ENCODE measurements at regions not wholly inside any gene's neighbourhood (a gene's known extent, or its start where the extent isn't known, plus 50 kb on each side); places are given as distances from the start of the nearest gene placed in this dataset.
"Not testable (repeated sequence)": the region's sequence is repeated elsewhere in the genome, so short reads cannot be mapped to it uniquely, and the experiment has no call there.

GRCh38 chr7:69106946-69107345, 491.3 kb upstream of the AUTS2 start:
- peaks cover 11% of the 10 kb centered on the region for H3K9me3 ChIP-seq (ENCODE audit: control insufficient read depth, insufficient read depth, low read length)
- not testable (repeated sequence) for DNase-seq (ENCODE audit: low read depth, low spot score); H3K4me1 ChIP-seq (ENCODE audit: control insufficient read depth, insufficient read depth, low read length); H3K27me3 ChIP-seq (ENCODE audit: control insufficient read depth, insufficient read depth, low read length); H3K27ac ChIP-seq (ENCODE audit: low read length); H3K4me3 ChIP-seq (ENCODE audit: low read length); H3K36me3 ChIP-seq (ENCODE audit: control insufficient read depth, insufficient read depth, low read length)
- WGBS (ENCODE audit: insufficient coverage, insufficient read length), result no CpG with 5 or more reads among the region's 7 CpGs

- no peak for DNase-seq (ENCODE audit: low read depth, low spot score)
- H3K36me3 ChIP-seq (ENCODE audit: control insufficient read depth, insufficient read depth, low read length), result no peaks in the 10 kb centered on the region
- H3K9me3 ChIP-seq (ENCODE audit: control insufficient read depth, insufficient read depth, low read length), result peaks cover 13% of the 10 kb centered on the region
- WGBS (ENCODE audit: insufficient coverage, insufficient read length), result no CpG with 5 or more reads among the region's 10 CpGs
- no peak overlapping the region for H3K4me3 ChIP-seq (ENCODE audit: low read length)
- no peak overlapping the region for H3K27ac ChIP-seq (ENCODE audit: low read length)
- H3K27me3 ChIP-seq (ENCODE audit: control insufficient read depth, insufficient read depth, low read length), result no peaks in the 10 kb centered on the region
- no peaks in the 10 kb centered on the region for H3K4me1 ChIP-seq (ENCODE audit: control insufficient read depth, insufficient read depth, low read length)
Observed at GRCh38 chr7:69108097-69108496, 490.2 kb upstream of the AUTS2 start.

GRCh38 chr7:69109246-69109645, 489.0 kb upstream of the AUTS2 start:
- no CpG with 5 or more reads among the region's 3 CpGs for WGBS (ENCODE audit: insufficient coverage, insufficient read length)
- H3K9me3 ChIP-seq (ENCODE audit: control insufficient read depth, insufficient read depth, low read length), result peaks cover 13% of the 10 kb centered on the region

GRCh38 chr7:69109879-69110278, 488.4 kb upstream of the AUTS2 start:
- no peak for DNase-seq (ENCODE audit: low read depth, low spot score)
- H3K27me3 ChIP-seq (ENCODE audit: control insufficient read depth, insufficient read depth, low read length), result no peaks in the 10 kb centered on the region
- H3K27ac ChIP-seq (ENCODE audit: low read length), result no peak overlapping the region
- H3K36me3 ChIP-seq (ENCODE audit: control insufficient read depth, insufficient read depth, low read length), result no peaks in the 10 kb centered on the region
- no peaks in the 10 kb centered on the region for H3K4me1 ChIP-seq (ENCODE audit: control insufficient read depth, insufficient read depth, low read length)
- no CpG with 5 or more reads among the region's 7 CpGs for WGBS (ENCODE audit: insufficient coverage, insufficient read length)
- H3K4me3 ChIP-seq (ENCODE audit: low read length), result no peak overlapping the region
- H3K9me3 ChIP-seq (ENCODE audit: control insufficient read depth, insufficient read depth, low read length), result peaks cover 13% of the 10 kb centered on the region

More at GRCh38 chr7:69109246-69109645, 489.0 kb upstream of the AUTS2 start:
- Histone ChIP-seq H3K4me1 (ENCODE audit: control insufficient read depth, insufficient read depth, low read length) (no peaks in the 10 kb centered on the region), H3K36me3 (ENCODE audit: control insufficient read depth, insufficient read depth, low read length) (no peaks in the 10 kb centered on the region), H3K27me3 (ENCODE audit: control insufficient read depth, insufficient read depth, low read length) (no peaks in the 10 kb centered on the region), H3K27ac (ENCODE audit: low read length) (no peak overlapping the region), H3K4me3 (ENCODE audit: low read length) (no peak overlapping the region)
- no peak for DNase-seq (ENCODE audit: low read depth, low spot score)

GRCh38 chr7:69110450-69111050, 487.7 kb upstream of the AUTS2 start:
- DNase-seq (ENCODE audit: low read depth, low spot score), result no peak
- Histone ChIP-seq H3K36me3 (ENCODE audit: control insufficient read depth, insufficient read depth, low read length) (no peaks in the 10 kb centered on the region), H3K9me3 (ENCODE audit: control insufficient read depth, insufficient read depth, low read length) (peaks cover 13% of the 10 kb centered on the region), H3K4me3 (ENCODE audit: low read length) (no peak overlapping the region), H3K27me3 (ENCODE audit: control insufficient read depth, insufficient read depth, low read length) (no peaks in the 10 kb centered on the region), H3K4me1 (ENCODE audit: control insufficient read depth, insufficient read depth, low read length) (no peaks in the 10 kb centered on the region), H3K27ac (ENCODE audit: low read length) (no peak overlapping the region)
- WGBS (ENCODE audit: insufficient coverage, insufficient read length), result no CpG with 5 or more reads among the region's 10 CpGs

GRCh38 chr7:69114374-69114773, 483.9 kb upstream of the AUTS2 start:
- Histone ChIP-seq H3K4me1 (ENCODE audit: control insufficient read depth, insufficient read depth, low read length) (no peaks in the 10 kb centered on the region), H3K4me3 (ENCODE audit: low read length) (no peak overlapping the region), H3K27ac (ENCODE audit: low read length) (no peak overlapping the region), H3K9me3 (ENCODE audit: control insufficient read depth, insufficient read depth, low read length) (peaks cover 9% of the 10 kb centered on the region), H3K27me3 (ENCODE audit: control insufficient read depth, insufficient read depth, low read length) (no peaks in the 10 kb centered on the region), H3K36me3 (ENCODE audit: control insufficient read depth, insufficient read depth, low read length) (no peaks in the 10 kb centered on the region)
- WGBS (ENCODE audit: insufficient coverage, insufficient read length), result no CpG with 5 or more reads among the region's 2 CpGs
- DNase-seq (ENCODE audit: low read depth, low spot score), result no peak

GRCh38 chr7:69115788-69116187, 482.5 kb upstream of the AUTS2 start:
- Histone ChIP-seq H3K36me3 (ENCODE audit: control insufficient read depth, insufficient read depth, low read length) (no peaks in the 10 kb centered on the region), H3K27ac (ENCODE audit: low read length) (no peak overlapping the region), H3K27me3 (ENCODE audit: control insufficient read depth, insufficient read depth, low read length) (no peaks in the 10 kb centered on the region), H3K4me3 (ENCODE audit: low read length) (no peak overlapping the region), H3K4me1 (ENCODE audit: control insufficient read depth, insufficient read depth, low read length) (no peaks in the 10 kb centered on the region), H3K9me3 (ENCODE audit: control insufficient read depth, insufficient read depth, low read length) (peaks cover 6% of the 10 kb centered on the region)
- WGBS (ENCODE audit: insufficient coverage, insufficient read length), result no CpG with 5 or more reads among the region's 3 CpGs
- no peak for DNase-seq (ENCODE audit: low read depth, low spot score)

- not testable (repeated sequence) for H3K9me3 ChIP-seq (ENCODE audit: control insufficient read depth, insufficient read depth, low read length); H3K36me3 ChIP-seq (ENCODE audit: control insufficient read depth, insufficient read depth, low read length); DNase-seq (ENCODE audit: low read depth, low spot score); H3K27ac ChIP-seq (ENCODE audit: low read length); H3K4me3 ChIP-seq (ENCODE audit: low read length); H3K4me1 ChIP-seq (ENCODE audit: control insufficient read depth, insufficient read depth, low read length); H3K27me3 ChIP-seq (ENCODE audit: control insufficient read depth, insufficient read depth, low read length)
- no CpG with 5 or more reads among the region's 4 CpGs for WGBS (ENCODE audit: insufficient coverage, insufficient read length)
Observed at GRCh38 chr7:69116196-69116595, 482.1 kb upstream of the AUTS2 start.

GRCh38 chr7:69122953-69123352, 475.3 kb upstream of the AUTS2 start:
- Histone ChIP-seq H3K27me3 (ENCODE audit: control insufficient read depth, insufficient read depth, low read length) (no peaks in the 10 kb centered on the region), H3K4me3 (ENCODE audit: low read length) (no peak overlapping the region), H3K27ac (ENCODE audit: low read length) (no peak overlapping the region), H3K9me3 (ENCODE audit: control insufficient read depth, insufficient read depth, low read length) (peaks cover 11% of the 10 kb centered on the region), H3K4me1 (ENCODE audit: control insufficient read depth, insufficient read depth, low read length) (no peaks in the 10 kb centered on the region), H3K36me3 (ENCODE audit: control insufficient read depth, insufficient read depth, low read length) (no peaks in the 10 kb centered on the region)
- no CpG with 5 or more reads among the region's 7 CpGs for WGBS (ENCODE audit: insufficient coverage, insufficient read length)
- no peak for DNase-seq (ENCODE audit: low read depth, low spot score)

GRCh38 chr7:69126896-69127479, 471.3 kb upstream of the AUTS2 start:
- no CpG with 5 or more reads among the region's 7 CpGs for WGBS (ENCODE audit: insufficient coverage, insufficient read length)
- no peaks in the 10 kb centered on the region for H3K27me3 ChIP-seq (ENCODE audit: control insufficient read depth, insufficient read depth, low read length)
- no peaks in the 10 kb centered on the region for H3K36me3 ChIP-seq (ENCODE audit: control insufficient read depth, insufficient read depth, low read length)
- no peak for DNase-seq (ENCODE audit: low read depth, low spot score)
- H3K4me1 ChIP-seq (ENCODE audit: control insufficient read depth, insufficient read depth, low read length), result no peaks in the 10 kb centered on the region
- H3K9me3 ChIP-seq (ENCODE audit: control insufficient read depth, insufficient read depth, low read length), result peaks cover 12% of the 10 kb centered on the region
- H3K27ac ChIP-seq (ENCODE audit: low read length), result no peak overlapping the region
- no peak overlapping the region for H3K4me3 ChIP-seq (ENCODE audit: low read length)

- Histone ChIP-seq H3K36me3 (ENCODE audit: control insufficient read depth, insufficient read depth, low read length) (no peaks in the 10 kb centered on the region), H3K4me1 (ENCODE audit: control insufficient read depth, insufficient read depth, low read length) (no peaks in the 10 kb centered on the region), H3K27me3 (ENCODE audit: control insufficient read depth, insufficient read depth, low read length) (no peaks in the 10 kb centered on the region), H3K9me3 (ENCODE audit: control insufficient read depth, insufficient read depth, low read length) (peaks cover 7% of the 10 kb centered on the region), H3K4me3 (ENCODE audit: low read length) (no peak overlapping the region), H3K27ac (ENCODE audit: low read length) (no peak overlapping the region)
- whole genome bisulfite sequencing (ENCODE audit: insufficient coverage, insufficient read length), result no CpG with 5 or more reads among the region's 4 CpGs
- no peak for DNase-seq (ENCODE audit: low read depth, low spot score)
Observed at GRCh38 chr7:69129524-69129923, 468.8 kb upstream of the AUTS2 start.

Measured in iPS DF 6.9 (cell line).